ENCODE measurements at regions not wholly inside any gene's neighbourhood (a gene's known extent, or its start where the extent isn't known, plus 50 kb on each side); places are given as distances from the start of the nearest gene placed in this dataset.

GRCh38 chr20:17169585-17170136 lies 57.2 kb upstream of the PCSK2 start:
- Mint-ChIP-seq H3K4me1 (no peaks in the 10 kb centered on the region), H3K9me3 (peaks cover 0 to 10% (median 6%) of the 10 kb centered on the region in 3 donors), H3K27me3 (peaks cover 0 to 3% of the 10 kb centered on the region in 2 donors), H3K4me3 (no peak overlapping the region), H3K36me3 (no peaks in the 10 kb centered on the region), H3K27ac (no peak overlapping the region)
- no peaks in the 10 kb centered on the region for H3K4me1 ChIP-seq (ENCODE audit: control insufficient read depth in 1 of 2, extremely low read depth in 1 of 2, insufficient read depth in 2 of 2, low read length in 2 of 2)
- H3K9me3 ChIP-seq = no peaks in the 10 kb centered on the region
- no peaks in the 10 kb centered on the region for H3K27me3 ChIP-seq (replicated peaks in 1 of 2; ENCODE audit: control insufficient read depth in 2 of 2, extremely low read depth in 1 of 2, insufficient read depth in 2 of 2, low read length in 1 of 2)
- H3K27ac ChIP-seq (ENCODE audit: low read length) = no peak overlapping the region
- DNase-seq = no peak
- 38% methylated on average over 4 of the region's 5 CpGs for WGBS (ENCODE audit: insufficient coverage)
- no peak overlapping the region for H3K4me3 ChIP-seq (ENCODE audit: control insufficient read depth in 1 of 2, extremely low read depth in 1 of 2, low read length in 1 of 2)
- ChIA-PET CTCF (no interaction called here), POLR2A (no interaction called here)
- no peak for ATAC-seq (replicated peaks in 1 of 4)
- H3K36me3 ChIP-seq (ENCODE audit: control insufficient read depth in 2 of 2, extremely low read depth in 1 of 2, insufficient read depth in 1 of 2, low read length in 1 of 2) = no peaks in the 10 kb centered on the region

GRCh38 chr20:17171746-17172280 lies 55.0 kb upstream of the PCSK2 start:
- H3K4me3 ChIP-seq (ENCODE audit: control insufficient read depth in 1 of 2, extremely low read depth in 1 of 2, low read length in 1 of 2) = no peak overlapping the region
- Mint-ChIP-seq H3K4me1 (no peaks in the 10 kb centered on the region), H3K36me3 (no peaks in the 10 kb centered on the region), H3K9me3 (peaks cover 0 to 13% (median 9%) of the 10 kb centered on the region in 3 donors), H3K27ac (no peak overlapping the region), H3K4me3 (no peak overlapping the region), H3K27me3 (peaks cover 0 to 3% of the 10 kb centered on the region in 2 donors)
- no peak overlapping the region for H3K27ac ChIP-seq (ENCODE audit: low read length)
- CTCF ChIA-PET = no interaction called here
- H3K9me3 ChIP-seq = no peaks in the 10 kb centered on the region
- H3K4me1 ChIP-seq (ENCODE audit: control insufficient read depth in 1 of 2, extremely low read depth in 1 of 2, insufficient read depth in 2 of 2, low read length in 2 of 2) = no peaks in the 10 kb centered on the region
- no peak for ATAC-seq (replicated peaks in 1 of 4)
- WGBS (ENCODE audit: insufficient coverage) = 65% methylated on average over 2 of the region's 3 CpGs
- no peaks in the 10 kb centered on the region for H3K36me3 ChIP-seq (ENCODE audit: control insufficient read depth in 2 of 2, extremely low read depth in 1 of 2, insufficient read depth in 1 of 2, low read length in 1 of 2)
- no peak for DNase-seq
- POLR2A ChIA-PET = no interaction called here
- H3K27me3 ChIP-seq (replicated peaks in 1 of 2; ENCODE audit: control insufficient read depth in 2 of 2, extremely low read depth in 1 of 2, insufficient read depth in 2 of 2, low read length in 1 of 2) = no peaks in the 10 kb centered on the region

GRCh38 chr20:17172836-17173516 lies 53.9 kb upstream of the PCSK2 start:
- 84% methylated on average over 4 of the region's 6 CpGs for WGBS (ENCODE audit: insufficient coverage)
- H3K27ac Mint-ChIP-seq = no peak overlapping the region
- no peaks in the 10 kb centered on the region for H3K4me1 Mint-ChIP-seq
- no peaks in the 10 kb centered on the region for H3K9me3 ChIP-seq
- no peaks in the 10 kb centered on the region for H3K4me1 ChIP-seq (ENCODE audit: control insufficient read depth in 1 of 2, extremely low read depth in 1 of 2, insufficient read depth in 2 of 2, low read length in 2 of 2)
- no peak overlapping the region for H3K4me3 Mint-ChIP-seq
- H3K27ac ChIP-seq (ENCODE audit: low read length) = no peak overlapping the region
- peaks cover under 1 to 9% (median 6%) of the 10 kb centered on the region in 3 donors for H3K9me3 Mint-ChIP-seq
- no peaks in the 10 kb centered on the region for H3K27me3 ChIP-seq (replicated peaks in 1 of 2; ENCODE audit: control insufficient read depth in 2 of 2, extremely low read depth in 1 of 2, insufficient read depth in 2 of 2, low read length in 1 of 2)
- DNase-seq (no peak), ATAC-seq (replicated peaks in 1 of 4) (no peak)
- CTCF ChIA-PET = interaction anchor here in 1 of 2 donors (0.7 kb wide), 1 partner anchor 12 kb away, joined by 3 read pairs; no protein-coding TSS in a partner anchor
- no peaks in the 10 kb centered on the region for H3K36me3 ChIP-seq (ENCODE audit: control insufficient read depth in 2 of 2, extremely low read depth in 1 of 2, insufficient read depth in 1 of 2, low read length in 1 of 2)
- no peak overlapping the region for H3K4me3 ChIP-seq (ENCODE audit: control insufficient read depth in 1 of 2, extremely low read depth in 1 of 2, low read length in 1 of 2)
- H3K27me3 Mint-ChIP-seq = peaks cover 0 to 3% of the 10 kb centered on the region in 2 donors
- H3K36me3 Mint-ChIP-seq = no peaks in the 10 kb centered on the region
- POLR2A ChIA-PET = interaction anchor here in 1 of 2 donors (0.7 kb wide), 1 partner anchor 481 kb away, joined by 4 read pairs; no protein-coding TSS in a partner anchor

Measured in T-cell (primary cell).